ENCODE measurements at regions not wholly inside any gene's neighbourhood (a gene's known extent, or its start where the extent isn't known, plus 50 kb on each side); places are given as distances from the start of the nearest gene placed in this dataset.

DNA sequence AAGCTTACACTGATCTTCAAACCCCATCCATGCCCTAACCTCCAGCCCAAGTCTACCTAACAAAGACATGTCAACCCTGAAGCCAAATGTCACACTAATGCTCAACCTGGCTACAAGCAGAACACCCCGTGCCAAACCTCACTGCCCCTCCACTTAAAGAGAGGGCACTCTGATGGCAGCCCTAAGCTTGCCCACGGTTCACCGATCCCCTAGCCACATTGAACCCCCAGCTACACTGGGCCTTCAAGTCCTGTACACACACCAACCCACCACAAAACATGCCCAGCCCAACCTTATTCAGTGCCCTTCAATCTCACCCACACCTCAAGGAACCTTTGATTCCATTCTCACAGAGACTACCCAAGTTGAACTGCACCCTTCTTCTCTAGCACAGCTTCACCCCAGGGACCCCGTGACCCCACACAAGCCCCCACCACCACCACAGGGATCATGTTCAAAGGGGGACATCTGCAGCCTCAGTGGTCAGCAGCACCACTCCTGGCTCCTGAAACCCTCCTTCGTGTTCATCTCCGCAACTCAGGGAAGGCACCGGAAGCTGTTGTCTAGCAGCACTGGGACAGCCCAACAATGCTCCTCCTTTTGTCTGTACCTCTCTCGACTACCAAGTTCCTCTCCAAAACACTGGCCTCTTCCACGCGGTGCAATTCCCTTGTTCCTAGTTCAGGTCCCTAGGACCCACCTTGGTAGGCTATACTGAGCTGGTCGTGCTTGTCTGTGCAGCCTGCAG lies 218.8 kb downstream of the CYP26B1 start:
- Histone ChIP-seq H3K27me3 (no peaks in the 10 kb centered on the region), H3K36me3 (no peaks in the 10 kb centered on the region), H3K9me3 (no peaks in the 10 kb centered on the region), H3K27ac (no peak overlapping the region), H3K4me3 (no peak overlapping the region), H3K4me1 (no peaks in the 10 kb centered on the region)
- ATAC-seq = no peak
- DNase-seq = peak in 1 of 5 donors; percentile 1
- TF ChIP-seq, protein P1, sequence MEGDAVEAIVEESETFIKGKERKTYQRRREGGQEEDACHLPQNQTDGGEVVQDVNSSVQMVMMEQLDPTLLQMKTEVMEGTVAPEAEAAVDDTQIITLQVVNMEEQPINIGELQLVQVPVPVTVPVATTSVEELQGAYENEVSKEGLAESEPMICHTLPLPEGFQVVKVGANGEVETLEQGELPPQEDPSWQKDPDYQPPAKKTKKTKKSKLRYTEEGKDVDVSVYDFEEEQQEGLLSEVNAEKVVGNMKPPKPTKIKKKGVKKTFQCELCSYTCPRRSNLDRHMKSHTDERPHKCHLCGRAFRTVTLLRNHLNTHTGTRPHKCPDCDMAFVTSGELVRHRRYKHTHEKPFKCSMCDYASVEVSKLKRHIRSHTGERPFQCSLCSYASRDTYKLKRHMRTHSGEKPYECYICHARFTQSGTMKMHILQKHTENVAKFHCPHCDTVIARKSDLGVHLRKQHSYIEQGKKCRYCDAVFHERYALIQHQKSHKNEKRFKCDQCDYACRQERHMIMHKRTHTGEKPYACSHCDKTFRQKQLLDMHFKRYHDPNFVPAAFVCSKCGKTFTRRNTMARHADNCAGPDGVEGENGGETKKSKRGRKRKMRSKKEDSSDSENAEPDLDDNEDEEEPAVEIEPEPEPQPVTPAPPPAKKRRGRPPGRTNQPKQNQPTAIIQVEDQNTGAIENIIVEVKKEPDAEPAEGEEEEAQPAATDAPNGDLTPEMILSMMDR (IDR thresholded peaks at IDR 0.05) = no peak
- no peak for TF ChIP-seq POLR2A (IDR thresholded peaks at IDR 0.05)
- intact Hi-C loops (cut with DNase I) = loop anchor here in 9 of 10 donors (5.0 to 10.0 kb wide), 6 partner anchors 66 to 818 kb away; no protein-coding TSS in a partner anchor
- WGBS, 4 donors = 92 to 95% (median 93%) methylated on average over 11 of the region's 11 CpGs

DNA sequence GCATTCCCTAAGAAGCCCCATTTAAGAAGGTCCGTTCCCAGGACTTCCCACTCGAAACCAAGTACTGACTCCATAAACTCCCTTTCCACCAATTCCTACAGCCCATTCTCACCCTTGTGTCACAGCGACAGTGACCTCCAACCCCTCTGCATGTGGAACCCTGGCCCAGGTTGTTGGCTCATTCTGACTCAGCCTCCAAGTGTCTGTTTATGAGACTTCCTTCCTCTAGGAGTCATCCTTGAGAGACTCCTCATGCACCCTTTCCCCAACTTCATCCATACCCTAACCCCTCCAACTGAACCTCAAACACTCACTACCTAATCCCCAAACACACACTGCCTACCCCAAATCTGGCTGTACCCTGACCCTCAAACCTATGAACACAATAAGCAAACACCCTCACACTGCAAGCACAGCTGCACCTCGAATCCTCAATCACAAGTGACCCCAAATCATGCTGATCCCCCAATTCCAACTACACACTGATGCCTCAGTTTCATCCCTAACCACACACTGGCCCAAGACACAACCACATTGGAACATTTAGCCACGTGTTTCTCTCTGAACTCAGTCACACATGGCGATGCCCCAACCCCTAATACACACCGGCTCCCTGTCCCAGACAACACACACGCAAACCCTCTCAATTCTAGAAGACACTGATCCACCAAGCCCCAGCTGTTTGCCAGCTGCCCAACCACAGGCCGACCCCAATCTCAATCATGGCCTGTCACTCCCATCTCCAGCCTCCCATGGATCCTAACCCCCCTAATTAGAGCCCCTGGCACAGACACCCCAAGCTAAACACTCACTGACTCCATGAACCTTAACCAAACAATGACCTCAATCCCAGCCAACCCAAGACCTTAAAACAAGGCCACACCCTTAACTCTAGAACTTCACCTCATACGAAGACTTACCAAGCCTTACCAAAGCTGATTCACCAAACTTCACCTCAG lies 219.6 kb downstream of the CYP26B1 start:
- no peaks in the 10 kb centered on the region for H3K4me1 ChIP-seq
- intact Hi-C loops (cut with DNase I) = loop anchor here in 9 of 10 donors (5.0 to 10.0 kb wide), 6 partner anchors 67 to 819 kb away; no protein-coding TSS in a partner anchor
- 95 to 97% (median 97%) methylated on average over 10 of the region's 10 CpGs for WGBS, 4 donors
- ATAC-seq (no peak), DNase-seq (no peak)
- no peak overlapping the region for H3K4me3 ChIP-seq
- no peaks in the 10 kb centered on the region for H3K36me3 ChIP-seq
- no peaks in the 10 kb centered on the region for H3K27me3 ChIP-seq
- no peaks in the 10 kb centered on the region for H3K9me3 ChIP-seq
- no peak overlapping the region for H3K27ac ChIP-seq
- TF ChIP-seq POLR2A (IDR thresholded peaks at IDR 0.05) = no peak
- TF ChIP-seq, protein P1 (IDR thresholded peaks at IDR 0.05) = no peak

DNA sequence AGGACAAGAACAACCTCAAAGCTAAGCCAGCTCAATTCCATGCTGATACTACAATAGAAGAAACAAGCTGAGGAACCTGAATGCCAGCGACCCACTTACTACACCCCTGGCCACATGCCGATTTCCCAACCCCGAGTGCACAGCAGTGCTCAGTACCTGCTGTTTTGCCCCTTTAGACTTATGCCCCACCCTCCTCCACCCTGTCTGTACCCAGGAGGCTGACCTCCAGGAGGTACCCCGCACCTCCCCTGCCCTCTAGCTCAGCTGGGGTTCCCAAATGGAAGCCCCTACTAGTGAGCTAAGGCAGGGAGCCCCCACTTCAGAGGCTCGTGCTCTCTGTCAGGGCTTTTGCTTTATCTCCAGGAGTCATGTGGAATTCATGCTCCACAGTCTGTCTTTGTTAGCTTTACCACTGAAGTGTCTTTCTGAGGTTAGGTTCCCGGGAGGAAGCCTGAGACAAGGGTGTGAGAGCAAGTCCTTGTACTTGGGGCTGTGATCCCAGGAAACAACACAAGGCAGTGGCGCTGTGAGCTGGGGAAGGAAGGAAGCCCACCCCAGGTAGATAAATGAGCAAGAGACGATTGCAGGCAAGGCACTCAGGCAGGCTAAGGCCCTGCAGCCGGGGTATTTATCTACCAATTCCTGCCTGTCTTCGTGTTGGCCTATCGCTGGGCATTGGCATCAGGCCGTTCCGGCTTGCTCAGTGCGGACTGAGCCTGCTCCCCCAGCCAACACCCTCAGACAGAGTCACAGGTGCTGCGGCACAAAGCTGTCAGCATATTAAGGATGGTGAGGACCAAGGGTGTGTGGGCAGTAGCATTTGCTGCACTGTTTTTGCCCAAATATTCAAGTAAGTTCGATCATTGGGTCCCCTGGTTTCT lies 220.5 kb downstream of the CYP26B1 start:
- intact Hi-C loops (cut with DNase I) = loop anchor here in 9 of 10 donors (5.0 to 10.0 kb wide), 6 partner anchors 68 to 820 kb away; no protein-coding TSS in a partner anchor
- Histone ChIP-seq H3K27me3 (no peaks in the 10 kb centered on the region), H3K27ac (no peak overlapping the region), H3K4me3 (no peak overlapping the region), H3K9me3 (no peaks in the 10 kb centered on the region), H3K36me3 (no peaks in the 10 kb centered on the region), H3K4me1 (no peaks in the 10 kb centered on the region)
- TF ChIP-seq, protein P1 (IDR thresholded peaks at IDR 0.05) = no peak
- no peak for TF ChIP-seq POLR2A (IDR thresholded peaks at IDR 0.05)
- DNase-seq (no peak), ATAC-seq (no peak)
- WGBS, 4 donors = 92 to 93% (median 93%) methylated on average over 14 to 16 of the region's 16 CpGs

Measured in heart left ventricle (tissue), 16 donors.